GM06990 (cell line): ENCODE measurements at regions not wholly inside any gene's neighbourhood (a gene's known extent, or its start where the extent isn't known, plus 50 kb on each side); places are given as distances from the start of the nearest gene placed in this dataset.
"Not testable (repeated sequence)": the region's sequence is repeated elsewhere in the genome, so short reads cannot be mapped to it uniquely, and the experiment has no call there.

ENCODE experiments used
- DNase-seq: peaks from one replicate; pipeline ENCODE4 v3.0.0-alpha.2; 2011; ENCODE audit not compliant: insufficient read length; ENCODE audit errors: extremely low read depth
- H3K27me3 ChIP-seq: replicated peaks from 2 replicates; pipeline ENCODE4 v1.6.0; 2011; ENCODE audit warnings: low read length; ENCODE audit not compliant: control insufficient read depth, insufficient read depth
- H3K36me3 ChIP-seq: 2 replicates; pipeline ENCODE4 v1.5.1; 2011; ENCODE audit warnings: low read length; ENCODE audit not compliant: control insufficient read depth, insufficient read depth
- H3K4me3 ChIP-seq: replicated peaks from 2 replicates; pipeline ENCODE4 v1.5.1; 2011; ENCODE audit warnings: low read depth, mild to moderate bottlenecking, control low read depth, low read length
- CTCF ChIP-seq: IDR thresholded peaks from 2 replicates; pipeline ENCODE4 v1.5.1; 2011; ENCODE audit warnings: low read length, control low read depth, mild to moderate bottlenecking, inconsistent platforms; ENCODE audit not compliant: insufficient read depth, poor library complexity, severe bottlenecking

- Histone ChIP-seq H3K4me3 (no peak overlapping the region), H3K27me3 (peaks cover 4% of the 10 kb centered on the region), H3K36me3 (no peaks in the 10 kb centered on the region)
- TF ChIP-seq CTCF = no peak
- no peak for DNase-seq
Observed at GRCh38 chr3:10648181-10648580, 142.8 kb upstream of the ATP2B2 start.

GRCh38 chr3:10649463-10649862 is 144.1 kb upstream of the ATP2B2 start:
- not testable (repeated sequence) for H3K27me3 ChIP-seq, H3K36me3 ChIP-seq, H3K4me3 ChIP-seq, DNase-seq

GRCh38 chr3:10651506-10651905 is 146.1 kb upstream of the ATP2B2 start:
- no peak for TF ChIP-seq CTCF
- Histone ChIP-seq H3K36me3 (no peaks in the 10 kb centered on the region), H3K4me3 (no peak overlapping the region), H3K27me3 (peaks cover 4% of the 10 kb centered on the region)
- DNase-seq = no peak

GRCh38 chr3:10653241-10653640 is 147.9 kb upstream of the ATP2B2 start:
- Histone ChIP-seq H3K4me3 (no peak overlapping the region), H3K27me3 (peaks cover 1% of the 10 kb centered on the region; the same call in 1 of the 2 replicates), H3K36me3 (no peaks in the 10 kb centered on the region)
- DNase-seq = no peak
- TF ChIP-seq CTCF = no peak

GRCh38 chr3:10653866-10654611 is 148.7 kb upstream of the ATP2B2 start:
- Histone ChIP-seq H3K27me3 (peaks cover 1% of the 10 kb centered on the region; the same call in 1 of the 2 replicates), H3K36me3 (no peaks in the 10 kb centered on the region), H3K4me3 (no peak overlapping the region)
- TF ChIP-seq CTCF = no peak
- DNase-seq = no peak

GRCh38 chr3:10655105-10655504 is 149.7 kb upstream of the ATP2B2 start:
- Histone ChIP-seq H3K27me3 (peaks cover 1% of the 10 kb centered on the region; the same call in 1 of the 2 replicates), H3K36me3 (no peaks in the 10 kb centered on the region), H3K4me3 (no peak overlapping the region)
- TF ChIP-seq CTCF = no peak
- DNase-seq = no peak

GRCh38 chr3:10657339-10657738 is 152.0 kb upstream of the ATP2B2 start:
- not testable (repeated sequence) for DNase-seq, H3K4me3 ChIP-seq, H3K36me3 ChIP-seq, H3K27me3 ChIP-seq
